Gastrocnemius medialis (tissue), 4 donors: ENCODE measurements at regions not wholly inside any gene's neighbourhood (a gene's known extent, or its start where the extent isn't known, plus 50 kb on each side); places are given as distances from the start of the nearest gene placed in this dataset.

Experiments
- ATAC-seq, 2 donors: fragments of 150-250 bp; one replicate each; pipeline ENCODE4 v1.9.1; 2016
- DNase-seq, 2 donors: peaks; one replicate each; pipeline ENCODE4 v3.0.0-alpha.2; 2019
- H3K27ac ChIP-seq, 4 donors: fragments of 200-600 bp; sonication (generic); 1 replicate in 1 of 4; 2 replicates in 3 of 4; pipeline ENCODE4 v1.5.1; 2016 to 2018; ENCODE audit warnings: mild to moderate bottlenecking in 2 of 4, moderate library complexity in 1 of 4
- H3K27me3 ChIP-seq, 3 donors: fragments of 200-600 bp; sonication (generic) in 2 of 3; 1 replicate in 1 of 3; 2 replicates in 2 of 3; pipeline versions ENCODE4 v1.5.1 to v1.6.0; 2016 to 2019; ENCODE audit warnings: mild to moderate bottlenecking in 1 of 3, moderate library complexity in 1 of 3
- H3K36me3 ChIP-seq, 2 donors: fragments of 200-600 bp; sonication (generic) in 1 of 2; one replicate each; pipeline ENCODE4 v1.5.1; 2017 to 2018
- H3K4me1 ChIP-seq, 2 donors: fragments of 200-600 bp; sonication (generic) in 1 of 2; one replicate each; pipeline ENCODE4 v1.5.1; 2016 to 2017; ENCODE audit warnings: mild to moderate bottlenecking in 2 of 2
- H3K4me3 ChIP-seq, 4 donors: fragments of 200-600 bp; sonication (generic) in 3 of 4; 1 replicate in 1 of 4; 2 replicates in 3 of 4; pipeline ENCODE4 v1.5.1; 2016 to 2019; ENCODE audit warnings: mild to moderate bottlenecking in 2 of 4
- H3K9me3 ChIP-seq, 3 donors: fragments of 200-600 bp; sonication (generic) in 2 of 3; 1 replicate in 1 of 3; 2 replicates in 2 of 3; pipeline ENCODE4 v1.5.1; 2016 to 2019
- POLR2A ChIP-seq, 2 donors: fragments of 450-650 bp; IDR thresholded peaks; one replicate each; pipeline ENCODE4 v1.6.1; 2017; ENCODE audit warnings: antibody characterized with exemption in 2 of 2, mild to moderate bottlenecking in 2 of 2, moderate library complexity in 2 of 2
- in situ Hi-C, 4 donors: fragments of 200-750 bp; cut with MboI; loops; one replicate each; pipeline versions ENCODE4 v1.15.0 to v1.8.0; 2017; ENCODE audit warnings: low sequenced_read_pairs in 4 of 4
- intact Hi-C: fragments of 100-400 bp; cut with DNase I; formaldehyde crosslinking; loops from one replicate; pipeline ENCODE4 v1.15.1; 2023; ENCODE audit warnings: low total_unique reads
- TF ChIP-seq, protein P1 (sequence below), 5 experiments: fragments of 450-650 bp in 3 of 5; fragments of 200-600 bp in 2 of 5; sonication (generic) in 2 of 5; IDR thresholded peaks in 4 of 5; conservative IDR thresholded peaks in 1 of 5; 1 replicate in 4 of 5; 2 replicates in 1 of 5; pipeline ENCODE4 v1.5.1; 2016 to 2019; ENCODE audit warnings: antibody characterized with exemption in 5 of 5, mild to moderate bottlenecking in 3 of 5, moderate library complexity in 3 of 5

DNA sequence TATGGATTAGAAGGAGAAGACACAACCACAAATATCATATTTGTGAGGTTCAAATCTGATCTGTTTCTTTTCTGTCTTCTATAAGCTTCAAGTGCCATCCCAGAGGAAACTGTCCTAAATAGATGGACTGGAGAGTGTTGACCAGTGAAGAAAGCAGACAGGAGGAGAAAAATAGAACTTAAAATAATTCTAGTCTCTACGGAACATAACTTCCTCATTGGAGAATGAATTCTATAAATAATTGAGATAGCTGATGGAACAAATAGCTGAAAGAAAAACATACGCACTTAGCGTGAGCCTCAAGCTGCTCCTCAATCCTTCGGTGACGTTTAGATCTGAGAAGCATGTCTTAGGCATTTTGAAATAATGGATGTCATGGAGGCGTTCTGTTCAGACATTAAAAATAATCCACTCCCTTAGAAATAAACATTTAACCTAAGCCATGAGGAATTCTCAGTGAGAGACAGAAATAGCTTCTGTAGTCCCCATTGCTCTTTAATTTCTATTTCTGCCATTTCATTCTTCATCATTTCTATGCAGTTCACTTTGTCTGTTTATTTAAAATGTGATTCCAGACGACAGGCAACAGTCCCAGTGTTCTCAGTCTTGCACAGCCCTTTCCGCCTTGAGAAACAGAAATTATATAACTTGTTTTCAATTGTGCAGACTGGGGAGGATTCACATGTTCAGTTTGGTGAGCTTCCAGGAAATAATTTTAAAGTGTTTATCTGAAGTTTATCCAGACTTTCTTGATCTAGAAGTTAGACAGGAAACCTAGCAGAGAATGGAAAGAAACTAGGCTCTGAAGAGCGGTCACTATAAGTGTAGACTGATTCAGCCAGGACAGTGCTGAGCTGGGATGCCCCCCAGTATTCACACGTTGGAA is 97.3 kb downstream of the NR1D2 start:
- no peak for TF ChIP-seq POLR2A (IDR thresholded peaks at IDR 0.05)
- TF ChIP-seq, protein P1, sequence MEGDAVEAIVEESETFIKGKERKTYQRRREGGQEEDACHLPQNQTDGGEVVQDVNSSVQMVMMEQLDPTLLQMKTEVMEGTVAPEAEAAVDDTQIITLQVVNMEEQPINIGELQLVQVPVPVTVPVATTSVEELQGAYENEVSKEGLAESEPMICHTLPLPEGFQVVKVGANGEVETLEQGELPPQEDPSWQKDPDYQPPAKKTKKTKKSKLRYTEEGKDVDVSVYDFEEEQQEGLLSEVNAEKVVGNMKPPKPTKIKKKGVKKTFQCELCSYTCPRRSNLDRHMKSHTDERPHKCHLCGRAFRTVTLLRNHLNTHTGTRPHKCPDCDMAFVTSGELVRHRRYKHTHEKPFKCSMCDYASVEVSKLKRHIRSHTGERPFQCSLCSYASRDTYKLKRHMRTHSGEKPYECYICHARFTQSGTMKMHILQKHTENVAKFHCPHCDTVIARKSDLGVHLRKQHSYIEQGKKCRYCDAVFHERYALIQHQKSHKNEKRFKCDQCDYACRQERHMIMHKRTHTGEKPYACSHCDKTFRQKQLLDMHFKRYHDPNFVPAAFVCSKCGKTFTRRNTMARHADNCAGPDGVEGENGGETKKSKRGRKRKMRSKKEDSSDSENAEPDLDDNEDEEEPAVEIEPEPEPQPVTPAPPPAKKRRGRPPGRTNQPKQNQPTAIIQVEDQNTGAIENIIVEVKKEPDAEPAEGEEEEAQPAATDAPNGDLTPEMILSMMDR (IDR thresholded peaks at IDR 0.05 in 4 of 5, conservative IDR thresholded peaks at IDR 0.05 in 1 of 5), result no peak
- in situ Hi-C loops, result no loop called here
- Histone ChIP-seq H3K36me3 (no peaks in the 10 kb centered on the region), H3K4me3 (peak overlapping the region in 2 of 4 donors; percentile 6 to 18), H3K27me3 (no peaks in the 10 kb centered on the region), H3K27ac (peak overlapping the region; percentile 33 to 54 (median 45)), H3K4me1 (peaks cover 14 to 16% of the 10 kb centered on the region in 2 donors), H3K9me3 (no peaks in the 10 kb centered on the region)
- ATAC-seq (peak; percentile 33 to 53), DNase-seq (no peak)
- intact Hi-C loops, result no loop called here

DNA sequence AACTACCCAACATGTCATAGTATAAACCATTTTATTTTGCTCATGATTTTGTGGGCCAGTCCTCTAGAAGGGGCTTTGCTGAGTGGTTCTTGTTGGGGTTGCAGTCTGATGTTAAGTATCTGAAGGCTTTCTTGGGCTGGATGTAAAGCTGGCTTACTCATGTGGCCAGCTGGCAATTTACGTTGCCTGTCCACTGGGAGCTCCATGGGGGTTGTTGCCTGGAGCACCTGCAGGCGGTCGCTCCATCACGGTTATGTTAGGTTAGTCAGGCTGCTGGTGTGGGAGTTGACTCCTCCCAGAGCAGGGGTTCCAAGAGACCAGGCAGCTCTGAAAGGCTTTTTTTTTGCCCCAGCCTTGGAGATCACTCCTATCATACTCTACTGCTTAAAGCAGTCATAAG is 98.1 kb downstream of the NR1D2 start:
- Histone ChIP-seq H3K4me3 (no peak overlapping the region), H3K27ac (peak overlapping the region; percentile 33 to 54 (median 45)), H3K27me3 (no peaks in the 10 kb centered on the region), H3K9me3 (no peaks in the 10 kb centered on the region), H3K36me3 (no peaks in the 10 kb centered on the region), H3K4me1 (peaks cover 14 to 16% of the 10 kb centered on the region in 2 donors)
- no peak for TF ChIP-seq POLR2A (IDR thresholded peaks at IDR 0.05)
- TF ChIP-seq, protein P1 (IDR thresholded peaks at IDR 0.05 in 4 of 5, conservative IDR thresholded peaks at IDR 0.05 in 1 of 5), result no peak
- intact Hi-C loops, result no loop called here
- no peak for DNase-seq
- ATAC-seq, result no peak
- in situ Hi-C loops, result no loop called here

DNA sequence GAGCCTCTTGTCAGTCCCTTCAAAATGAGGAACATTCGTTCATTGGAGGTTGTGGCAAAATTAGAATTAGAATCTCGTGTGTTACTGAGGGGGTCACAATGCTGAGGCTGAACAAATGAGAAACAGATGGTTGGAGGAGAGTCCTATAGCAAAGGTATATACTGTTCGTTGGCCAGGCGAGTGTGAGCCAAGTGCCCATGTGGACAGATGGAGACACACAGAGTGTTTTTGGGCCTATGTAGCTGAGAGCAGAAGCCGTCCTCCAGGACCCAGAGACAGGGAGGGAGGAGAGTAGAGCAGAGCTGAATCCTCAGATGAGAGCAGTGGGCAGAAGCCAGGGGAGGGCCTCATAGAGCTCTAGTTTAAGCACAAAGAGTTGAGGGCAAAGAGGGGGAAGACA is 98.9 kb downstream of the NR1D2 start:
- H3K9me3 ChIP-seq, result no peaks in the 10 kb centered on the region
- H3K4me3 ChIP-seq, result no peak overlapping the region
- H3K27ac ChIP-seq, result no peak overlapping the region
- ATAC-seq (no peak), DNase-seq (no peak)
- peaks cover 14 to 16% of the 10 kb centered on the region in 2 donors for H3K4me1 ChIP-seq
- TF ChIP-seq POLR2A (IDR thresholded peaks at IDR 0.05), result no peak
- TF ChIP-seq, protein P1 (IDR thresholded peaks at IDR 0.05 in 4 of 5, conservative IDR thresholded peaks at IDR 0.05 in 1 of 5), result no peak
- in situ Hi-C loops, result no loop called here
- no peaks in the 10 kb centered on the region for H3K36me3 ChIP-seq
- intact Hi-C loops, result no loop called here
- H3K27me3 ChIP-seq, result no peaks in the 10 kb centered on the region

DNA sequence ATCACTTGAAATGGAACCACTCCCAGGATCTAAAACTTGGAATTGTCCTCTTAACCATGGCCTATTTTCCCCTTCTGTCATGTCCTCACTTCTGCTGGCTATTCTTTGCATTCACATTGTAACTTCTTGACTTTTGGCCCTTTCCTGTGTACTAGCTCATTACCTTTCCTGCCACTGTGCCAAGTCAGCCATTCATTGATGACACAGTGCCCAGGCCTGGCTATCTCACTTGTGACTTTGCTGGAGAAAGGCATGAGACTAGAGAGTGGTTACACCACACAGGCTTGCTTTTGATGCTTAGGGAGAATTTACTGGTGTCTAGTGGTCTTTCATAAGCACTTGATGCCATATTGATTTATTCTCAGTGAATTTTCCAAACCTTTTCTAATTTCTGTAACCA is 101.1 kb downstream of the NR1D2 start:
- Histone ChIP-seq H3K27me3 (no peaks in the 10 kb centered on the region), H3K9me3 (no peaks in the 10 kb centered on the region), H3K36me3 (no peaks in the 10 kb centered on the region), H3K4me3 (no peak overlapping the region), H3K27ac (no peak overlapping the region), H3K4me1 (peaks cover 14 to 16% of the 10 kb centered on the region in 2 donors)
- no peak for TF ChIP-seq POLR2A (IDR thresholded peaks at IDR 0.05)
- TF ChIP-seq, protein P1 (IDR thresholded peaks at IDR 0.05 in 4 of 5, conservative IDR thresholded peaks at IDR 0.05 in 1 of 5), result no peak
- no peak for DNase-seq
- intact Hi-C loops, result no loop called here
- in situ Hi-C loops, result no loop called here
- ATAC-seq, result no peak
